HG03159 (cell line): ENCODE measurements at regions not wholly inside any gene's neighbourhood (a gene's known extent, or its start where the extent isn't known, plus 50 kb on each side); places are given as distances from the start of the nearest gene placed in this dataset.
"Not testable (repeated sequence)": the region's sequence is repeated elsewhere in the genome, so short reads cannot be mapped to it uniquely, and the experiment has no call there.

Experiments
- ATAC-seq: cut with Tn5 transposase; IDR thresholded peaks from one replicate; pipeline ENCODE4 v1.9.1; 2021; ENCODE audit warnings: mild to moderate bottlenecking, moderate library complexity; ENCODE audit not compliant: unreplicated experiment

GRCh38 chrX:909068-909467, 278.5 kb downstream of the SHOX start:
- ATAC-seq = not testable (repeated sequence)

- ATAC-seq = no peak
Observed at GRCh38 chrX:906586-906985, 276.0 kb downstream of the SHOX start.

- ATAC-seq = no peak
Observed at GRCh38 chrX:905848-906566, 275.4 kb downstream of the SHOX start.

- no peak for ATAC-seq
Observed at GRCh38 chrX:903116-903515, 272.5 kb downstream of the SHOX start.

GRCh38 chrX:896256-896655, 265.7 kb downstream of the SHOX start:
- no peak for ATAC-seq

- no peak for ATAC-seq
Observed at GRCh38 chrX:889966-890651, 259.5 kb downstream of the SHOX start.

GRCh38 chrX:887724-888123, 257.1 kb downstream of the SHOX start:
- ATAC-seq = not testable (repeated sequence)

GRCh38 chrX:883588-883987, 253.0 kb downstream of the SHOX start:
- ATAC-seq = no peak

- ATAC-seq = not testable (repeated sequence)
Observed at GRCh38 chrX:879756-880698, 249.4 kb downstream of the SHOX start.

- no peak for ATAC-seq
Observed at GRCh38 chrX:874061-874460, 243.5 kb downstream of the SHOX start.

- ATAC-seq = no peak
Observed at GRCh38 chrX:873016-873415, 242.4 kb downstream of the SHOX start.

- ATAC-seq = no peak
Observed at GRCh38 chrX:872090-872489, 241.5 kb downstream of the SHOX start.

GRCh38 chrX:871626-872025, 241.0 kb downstream of the SHOX start:
- ATAC-seq = no peak

GRCh38 chrX:867966-868647, 237.5 kb downstream of the SHOX start:
- no peak for ATAC-seq

GRCh38 chrX:867502-867901, 236.9 kb downstream of the SHOX start:
- ATAC-seq = no peak

- ATAC-seq = no peak
Observed at GRCh38 chrX:866441-866990, 235.9 kb downstream of the SHOX start.

- ATAC-seq = no peak
Observed at GRCh38 chrX:865422-865821, 234.8 kb downstream of the SHOX start.

- ATAC-seq = no peak
Observed at GRCh38 chrX:861921-862320, 231.3 kb downstream of the SHOX start.

- no peak for ATAC-seq
Observed at GRCh38 chrX:861340-861890, 230.8 kb downstream of the SHOX start.

- ATAC-seq = no peak
Observed at GRCh38 chrX:859329-859728, 228.7 kb downstream of the SHOX start.
